NCI-H1436 treated with DMSO at 0.1 percent for 48 hours (cell line): ENCODE measurements at regions not wholly inside any gene's neighbourhood (a gene's known extent, or its start where the extent isn't known, plus 50 kb on each side); places are given as distances from the start of the nearest gene placed in this dataset.

Experiments used
- DNase-seq: peaks from one replicate; lab custom pipeline; 2025; lab: John Stamatoyannopoulos, UW

DNA sequence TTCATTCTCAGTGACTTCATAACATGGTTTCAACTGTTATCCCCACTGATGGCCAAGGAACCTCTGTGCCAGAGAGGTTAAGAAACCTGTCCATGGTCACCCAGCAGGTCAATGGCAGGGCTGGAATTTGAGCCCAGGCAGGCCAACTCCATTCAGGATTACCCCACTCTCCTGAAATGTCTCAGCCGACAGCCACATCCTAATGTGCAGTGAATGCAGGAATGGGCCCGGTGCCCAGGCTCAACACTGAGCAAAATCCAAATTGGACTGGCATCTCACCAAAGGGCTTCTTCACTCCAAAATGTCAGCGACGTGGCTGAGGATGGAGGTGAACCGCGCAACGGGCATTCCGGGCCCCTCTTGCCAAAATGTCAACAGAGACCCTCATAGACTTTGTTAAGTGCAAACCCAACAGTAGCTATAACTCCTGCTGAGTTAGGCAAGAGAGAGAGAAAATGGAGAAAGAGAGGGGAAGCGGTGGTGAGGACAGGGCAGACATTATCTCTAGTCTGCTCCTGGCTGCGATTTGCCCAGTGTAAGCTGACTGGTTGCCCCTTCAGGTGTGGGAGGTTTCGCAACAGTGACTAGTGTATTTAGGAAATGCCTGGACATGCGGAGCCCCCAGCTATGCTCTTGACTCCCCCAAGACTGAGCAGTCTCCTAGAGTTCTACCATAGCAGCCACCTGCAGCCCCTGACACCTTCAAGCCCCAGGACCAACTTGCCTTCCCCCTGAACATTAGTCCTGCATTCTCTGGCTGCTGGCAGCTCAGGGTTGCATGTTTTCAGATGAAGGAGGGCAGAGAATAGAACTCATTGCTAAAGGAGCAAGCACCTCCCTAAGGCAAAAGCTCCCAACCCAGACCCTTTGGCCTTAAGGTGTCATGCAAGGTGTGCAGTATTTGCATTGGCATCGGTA lies 167.7 kb downstream of the ANAPC1 start:
- no peak for DNase-seq

GRCh38 chr2:111716905-111717775 lies 166.9 kb downstream of the ANAPC1 start:
- no peak for DNase-seq
